Sigmoid colon (tissue), 3 donors: ENCODE measurements at regions not wholly inside any gene's neighbourhood (a gene's known extent, or its start where the extent isn't known, plus 50 kb on each side); places are given as distances from the start of the nearest gene placed in this dataset.

Source experiments
- CTCF ChIP-seq, 4 experiments: fragments of 450-650 bp in 3 of 4; fragments of 200-600 bp in 1 of 4; IDR thresholded peaks; one replicate each; pipeline ENCODE4 v1.5.1; 2016 to 2019; ENCODE audit warnings: antibody characterized with exemption in 4 of 4, mild to moderate bottlenecking in 3 of 4, moderate library complexity in 2 of 4
- POLR2A ChIP-seq, 2 donors: fragments of 450-650 bp; IDR thresholded peaks; one replicate each; pipeline ENCODE4 v1.6.1; 2016; ENCODE audit warnings: antibody characterized with exemption in 2 of 2, mild to moderate bottlenecking in 2 of 2, moderate library complexity in 2 of 2

GRCh38 chr6:163776196-163776905 is 361.8 kb downstream of the QKI start:
- TF ChIP-seq CTCF (IDR thresholded peaks at IDR 0.05): no peak
- TF ChIP-seq POLR2A (IDR thresholded peaks at IDR 0.05): no peak
